GM13977 (cell line): ENCODE measurements at regions not wholly inside any gene's neighbourhood (a gene's known extent, or its start where the extent isn't known, plus 50 kb on each side); places are given as distances from the start of the nearest gene placed in this dataset.

Experiments
- DNase-seq: peaks from one replicate; pipeline ENCODE4 v3.0.0; 2012; ENCODE audit warnings: low spot score
- CTCF ChIP-seq: IDR thresholded peaks from 2 replicates; pipeline ENCODE4 v1.5.1; 2012; ENCODE audit warnings: mild to moderate bottlenecking, control low read depth; ENCODE audit not compliant: insufficient read depth; ENCODE audit errors: extremely low read depth, missing control alignments
- in situ Hi-C: fragments of 300-500 bp; cut with MboI; formaldehyde crosslinking; loops from one replicate; pipeline ENCODE4 v1.12.0; 2022; ENCODE audit warnings: low sequenced_read_pairs, low pct_unique_long_range_greater_than_20kb, mixed read lengths, inconsistent platforms; ENCODE audit not compliant: unreplicated experiment

DNA sequence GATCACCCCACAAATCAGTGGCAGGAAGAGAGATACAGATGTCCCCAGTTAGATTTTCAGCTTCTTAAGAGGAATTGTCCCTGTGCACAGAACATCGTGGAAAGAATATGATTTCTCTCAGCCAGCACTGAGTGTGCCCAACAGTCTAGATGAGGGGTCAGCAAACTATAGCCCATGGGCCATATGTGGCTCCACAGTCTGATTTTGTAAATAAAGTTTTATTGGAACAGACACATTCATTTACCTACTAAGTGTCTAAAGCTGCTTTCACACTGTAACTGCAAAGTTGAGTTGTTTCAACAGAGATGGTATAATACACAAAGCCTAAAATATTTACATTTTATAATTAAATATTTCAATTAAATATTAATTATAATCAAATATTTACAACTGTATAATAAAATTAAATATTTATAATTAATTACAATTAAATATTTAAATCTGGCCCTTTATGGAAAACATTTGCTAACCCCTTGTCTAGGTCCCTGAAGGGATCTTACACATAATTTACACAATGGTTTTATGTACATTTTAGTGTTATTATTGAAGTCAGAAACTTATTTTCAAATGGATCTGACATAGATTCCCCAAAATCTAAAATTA lies 407.6 kb downstream of the PTPRU start:
- DNase-seq = no peak
- in situ Hi-C loops = no loop called here
- TF ChIP-seq CTCF = no peak

DNA sequence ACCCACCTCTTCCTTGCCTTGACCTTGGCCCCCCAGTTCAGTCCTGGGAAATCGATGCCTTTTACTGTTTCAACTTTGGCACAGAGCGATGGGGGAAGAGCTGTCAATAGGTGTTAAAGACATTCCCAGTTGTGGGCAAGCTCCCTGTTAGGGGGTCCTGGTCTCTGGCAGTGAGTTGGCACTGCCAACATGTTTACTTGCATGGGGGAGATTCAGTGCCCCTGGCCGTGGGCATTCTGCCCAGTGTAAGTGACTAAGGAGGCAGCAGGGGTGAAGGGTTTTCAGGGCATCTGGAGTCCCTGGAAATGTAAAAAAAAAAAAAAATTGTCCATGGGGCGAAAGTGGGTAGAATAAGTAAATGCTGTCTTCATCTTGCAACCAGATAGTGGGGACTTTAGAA lies 407.0 kb downstream of the PTPRU start:
- in situ Hi-C loops = no loop called here
- no peak for DNase-seq
- no peak for TF ChIP-seq CTCF

DNA sequence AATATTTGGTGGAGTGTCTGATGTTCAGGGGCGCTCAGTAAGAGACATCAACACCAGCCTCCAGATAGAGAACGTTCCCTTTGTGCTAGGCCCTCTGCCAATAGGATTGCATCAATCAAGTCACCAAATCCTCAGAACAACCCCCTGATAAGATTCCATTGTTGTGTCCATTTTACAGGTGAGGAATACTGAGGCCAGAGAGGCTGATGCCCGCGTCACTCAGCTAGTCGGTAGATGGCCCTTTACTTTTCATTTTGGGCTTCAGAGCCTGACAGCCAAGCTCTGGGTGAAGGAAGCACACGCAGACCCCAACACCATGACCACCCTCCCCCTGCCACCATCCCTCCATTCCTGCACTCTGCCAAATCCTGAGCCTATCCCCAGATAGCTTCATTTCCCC lies 406.2 kb downstream of the PTPRU start:
- DNase-seq = no peak
- TF ChIP-seq CTCF = no peak
- in situ Hi-C loops = no loop called here

- in situ Hi-C loops = no loop called here
Measured at GRCh38 chr1:29641921-29642320, 405.6 kb downstream of the PTPRU start.

DNA sequence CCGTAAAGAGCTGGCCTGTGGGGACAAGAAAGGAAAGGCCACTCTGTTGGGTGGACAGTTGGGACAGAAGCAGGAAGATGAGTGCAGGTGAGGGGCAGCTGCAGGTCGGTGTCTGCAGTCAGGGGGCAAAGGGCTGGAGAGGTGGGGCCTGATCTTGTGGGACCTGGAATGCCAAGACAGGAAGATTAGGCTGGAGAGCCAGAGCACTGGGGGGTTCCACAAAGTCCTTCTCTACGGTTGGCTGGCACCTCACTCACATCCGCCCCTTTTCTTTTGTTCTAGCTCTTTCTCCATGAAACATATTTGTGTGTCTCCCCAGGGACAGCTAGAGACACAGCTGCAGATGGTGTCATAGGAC lies 404.1 kb downstream of the PTPRU start:
- DNase-seq = no peak
- in situ Hi-C loops = no loop called here
- TF ChIP-seq CTCF = no peak

More at GRCh38 chr1:29641921-29642320, 405.6 kb downstream of the PTPRU start:
- no peak for TF ChIP-seq CTCF
- DNase-seq = no peak

- TF ChIP-seq CTCF = no peak
- in situ Hi-C loops = no loop called here
- no peak for DNase-seq
Measured at GRCh38 chr1:29639741-29640427, 403.6 kb downstream of the PTPRU start.
